PC-3 (cell line): ENCODE measurements at regions not wholly inside any gene's neighbourhood (a gene's known extent, or its start where the extent isn't known, plus 50 kb on each side); places are given as distances from the start of the nearest gene placed in this dataset.

Source experiments
- EZH2phosphoT487 ChIP-seq: fragments of 300-600 bp; sonication (generic); IDR thresholded peaks from 2 replicates; pipeline ENCODE4 v1.6.1; 2018; ENCODE audit warnings: mild to moderate bottlenecking, antibody characterized with exemption, low read length, borderline replicate concordance
- TF ChIP-seq, protein P1 (sequence below): fragments of 300-600 bp; sonication (generic); conservative IDR thresholded peaks from 2 replicates; pipeline ENCODE4 v1.5.1; 2017; ENCODE audit warnings: antibody characterized with exemption, low read depth, mild to moderate bottlenecking, low read length

DNA sequence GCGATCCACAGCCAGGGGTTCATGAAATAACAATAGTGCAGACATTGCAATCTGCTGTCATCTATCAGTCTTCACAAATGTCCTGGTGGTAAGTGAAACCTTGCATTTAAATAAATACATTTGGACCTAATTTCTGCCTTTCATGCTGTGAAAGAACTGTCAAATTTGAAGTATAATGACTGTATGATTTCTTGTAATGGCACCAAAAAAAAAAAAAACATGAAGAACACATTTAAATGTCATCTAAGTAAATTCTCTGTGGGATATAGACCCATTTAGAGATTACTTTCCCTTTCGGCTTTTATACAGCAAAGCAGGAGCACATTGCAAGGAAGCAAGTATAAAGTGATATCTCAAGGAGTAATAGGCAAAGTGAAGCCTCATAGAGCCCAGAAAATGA, 431.5 kb upstream of the SGCD start:
- TF ChIP-seq, protein P1, sequence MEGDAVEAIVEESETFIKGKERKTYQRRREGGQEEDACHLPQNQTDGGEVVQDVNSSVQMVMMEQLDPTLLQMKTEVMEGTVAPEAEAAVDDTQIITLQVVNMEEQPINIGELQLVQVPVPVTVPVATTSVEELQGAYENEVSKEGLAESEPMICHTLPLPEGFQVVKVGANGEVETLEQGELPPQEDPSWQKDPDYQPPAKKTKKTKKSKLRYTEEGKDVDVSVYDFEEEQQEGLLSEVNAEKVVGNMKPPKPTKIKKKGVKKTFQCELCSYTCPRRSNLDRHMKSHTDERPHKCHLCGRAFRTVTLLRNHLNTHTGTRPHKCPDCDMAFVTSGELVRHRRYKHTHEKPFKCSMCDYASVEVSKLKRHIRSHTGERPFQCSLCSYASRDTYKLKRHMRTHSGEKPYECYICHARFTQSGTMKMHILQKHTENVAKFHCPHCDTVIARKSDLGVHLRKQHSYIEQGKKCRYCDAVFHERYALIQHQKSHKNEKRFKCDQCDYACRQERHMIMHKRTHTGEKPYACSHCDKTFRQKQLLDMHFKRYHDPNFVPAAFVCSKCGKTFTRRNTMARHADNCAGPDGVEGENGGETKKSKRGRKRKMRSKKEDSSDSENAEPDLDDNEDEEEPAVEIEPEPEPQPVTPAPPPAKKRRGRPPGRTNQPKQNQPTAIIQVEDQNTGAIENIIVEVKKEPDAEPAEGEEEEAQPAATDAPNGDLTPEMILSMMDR, result no peak
- TF ChIP-seq EZH2phosphoT487, result no peak
